NCI-H2107 treated with DMSO at 0.1 percent for 48 hours (cell line): ENCODE measurements at regions not wholly inside any gene's neighbourhood (a gene's known extent, or its start where the extent isn't known, plus 50 kb on each side); places are given as distances from the start of the nearest gene placed in this dataset.

Source experiments
- DNase-seq: peaks from one replicate; lab custom pipeline; 2025; ENCODE audit not compliant: unreplicated experiment; lab: John Stamatoyannopoulos, UW

DNA sequence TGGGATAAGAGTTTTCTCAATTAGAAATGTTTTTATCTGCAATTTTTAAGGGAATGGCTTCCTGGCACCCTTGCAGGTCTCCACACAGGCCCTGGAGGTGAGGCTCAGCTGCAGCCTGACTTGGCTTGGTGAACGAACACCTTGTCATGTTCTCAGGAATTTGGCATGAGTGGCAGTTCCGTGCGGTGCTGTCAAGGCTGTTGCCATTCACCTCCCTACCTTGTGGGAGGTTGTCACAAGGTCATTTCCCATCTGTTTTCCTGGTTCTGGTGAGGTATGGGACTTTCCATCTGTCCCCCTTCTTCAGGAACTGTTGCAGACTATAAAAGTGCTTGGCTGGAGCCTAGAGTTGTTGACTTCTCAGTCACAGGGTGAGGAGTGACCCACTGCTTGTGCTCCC lies 82.9 kb downstream of the ELOVL4 start:
- DNase-seq, result no peak

DNA sequence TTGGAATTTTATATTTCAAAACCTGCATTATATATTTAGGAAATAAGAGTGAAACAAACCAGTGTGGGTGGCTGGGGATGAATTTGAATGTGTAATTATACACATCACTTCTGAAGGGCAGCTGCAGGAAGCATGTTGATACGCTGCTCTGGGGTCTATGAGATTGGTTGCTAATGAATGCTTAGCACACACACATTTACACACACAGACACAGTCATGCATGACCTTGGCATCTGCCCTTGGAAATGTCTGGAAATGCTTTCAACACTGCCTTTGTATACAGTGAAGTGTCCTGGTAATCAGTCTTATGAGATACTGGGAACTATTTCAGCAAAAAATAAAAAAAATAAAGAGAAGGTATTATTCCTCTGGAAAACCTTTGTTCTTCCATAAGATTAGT lies 83.4 kb downstream of the ELOVL4 start:
- DNase-seq, result peak; percentile 43

DNA sequence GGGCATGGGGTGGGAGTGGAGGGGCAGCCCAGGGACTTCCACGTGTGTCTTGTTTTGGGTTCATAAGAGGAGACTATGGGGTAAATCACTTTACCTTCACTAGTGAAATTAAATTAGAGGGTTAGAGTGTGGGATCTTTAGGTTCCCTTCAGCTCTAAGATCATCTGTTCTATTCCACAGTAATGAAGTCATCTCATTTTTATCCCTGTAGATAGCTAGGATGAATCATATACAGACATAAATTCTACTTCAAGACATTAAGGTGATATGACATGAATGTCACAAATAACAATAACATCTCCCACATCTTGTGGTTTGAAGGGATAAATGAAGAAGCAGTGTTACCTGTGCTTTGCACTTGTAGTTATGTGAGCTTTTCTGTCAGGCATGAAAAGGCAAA lies 83.8 kb downstream of the ELOVL4 start:
- no peak for DNase-seq

DNA sequence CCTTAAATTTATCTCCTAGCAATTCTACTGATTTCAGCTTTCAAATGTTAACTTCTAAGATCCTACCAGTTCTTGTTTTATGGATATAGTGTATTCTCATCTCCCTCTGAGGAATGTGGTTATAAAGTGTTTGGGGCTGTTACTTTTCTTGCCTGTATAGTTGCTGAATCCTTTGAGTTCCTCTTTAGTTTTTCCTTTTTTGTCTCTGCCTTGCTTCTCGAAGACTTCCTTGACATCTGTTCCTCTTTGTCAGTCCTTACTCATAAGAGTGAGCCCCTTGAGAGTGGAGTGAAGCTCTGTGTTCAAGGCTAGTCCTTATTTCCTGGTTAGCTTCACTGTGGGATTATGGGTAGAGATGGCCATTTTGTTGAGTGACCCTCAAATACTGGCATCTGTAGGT lies 84.6 kb downstream of the ELOVL4 start:
- DNase-seq, result no peak

DNA sequence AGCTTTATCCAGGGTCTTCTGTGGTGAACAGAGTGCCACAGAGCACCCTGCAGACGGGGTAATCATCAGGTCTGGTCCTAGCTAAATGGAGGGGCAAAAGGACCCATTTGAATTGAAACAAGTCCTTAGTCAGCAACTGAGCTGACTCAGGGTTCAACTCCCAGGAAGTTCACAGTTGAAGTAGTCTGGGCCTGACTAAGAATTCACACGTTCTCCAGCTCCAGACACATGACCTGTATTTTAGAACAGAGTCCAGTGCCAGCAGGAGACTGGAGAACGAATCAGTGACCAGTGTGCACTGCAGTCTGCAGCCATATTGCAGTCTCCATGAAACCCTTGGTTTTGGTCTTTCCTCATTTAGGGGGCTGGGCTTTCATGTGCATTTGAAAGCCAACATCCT lies 85.2 kb downstream of the ELOVL4 start:
- no peak for DNase-seq

DNA sequence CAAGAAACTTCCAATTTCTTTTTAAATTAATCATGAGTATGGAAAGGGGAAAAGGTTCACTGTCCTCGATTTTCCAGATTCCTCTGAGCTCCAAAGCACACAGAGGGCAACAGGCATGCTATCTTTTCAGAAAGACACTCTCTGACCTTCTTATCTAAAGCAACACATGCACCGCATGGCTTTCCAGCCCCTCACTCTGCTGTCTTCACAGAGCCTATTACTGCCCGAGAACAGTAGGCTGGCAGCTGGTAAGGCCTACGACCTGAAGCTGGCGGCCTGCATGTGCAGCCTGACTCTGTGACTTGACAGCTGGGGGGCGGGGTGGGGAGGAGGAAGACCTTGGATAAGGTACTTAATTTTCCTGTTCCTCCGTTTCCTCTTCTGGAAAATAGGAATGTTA lies 86.3 kb downstream of the ELOVL4 start:
- no peak for DNase-seq

DNA sequence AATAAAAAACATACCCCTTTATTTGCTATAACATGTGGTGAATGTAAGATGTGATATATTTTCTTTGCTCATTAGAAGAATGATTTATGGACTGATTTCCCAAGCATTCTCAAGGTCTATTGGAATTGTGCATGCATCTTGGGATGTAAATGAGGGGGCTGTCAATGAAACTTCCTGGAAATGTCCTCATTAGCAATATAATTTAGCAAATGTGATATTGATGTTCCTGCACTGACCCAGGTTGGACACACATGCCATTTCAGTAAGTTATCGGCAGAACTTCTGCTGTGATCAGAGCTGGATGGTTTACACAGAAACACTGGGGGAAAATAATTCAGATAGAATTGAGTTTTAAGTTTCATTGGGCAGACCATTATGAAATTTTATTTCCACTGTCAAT lies 99.9 kb downstream of the ELOVL4 start:
- no peak for DNase-seq

DNA sequence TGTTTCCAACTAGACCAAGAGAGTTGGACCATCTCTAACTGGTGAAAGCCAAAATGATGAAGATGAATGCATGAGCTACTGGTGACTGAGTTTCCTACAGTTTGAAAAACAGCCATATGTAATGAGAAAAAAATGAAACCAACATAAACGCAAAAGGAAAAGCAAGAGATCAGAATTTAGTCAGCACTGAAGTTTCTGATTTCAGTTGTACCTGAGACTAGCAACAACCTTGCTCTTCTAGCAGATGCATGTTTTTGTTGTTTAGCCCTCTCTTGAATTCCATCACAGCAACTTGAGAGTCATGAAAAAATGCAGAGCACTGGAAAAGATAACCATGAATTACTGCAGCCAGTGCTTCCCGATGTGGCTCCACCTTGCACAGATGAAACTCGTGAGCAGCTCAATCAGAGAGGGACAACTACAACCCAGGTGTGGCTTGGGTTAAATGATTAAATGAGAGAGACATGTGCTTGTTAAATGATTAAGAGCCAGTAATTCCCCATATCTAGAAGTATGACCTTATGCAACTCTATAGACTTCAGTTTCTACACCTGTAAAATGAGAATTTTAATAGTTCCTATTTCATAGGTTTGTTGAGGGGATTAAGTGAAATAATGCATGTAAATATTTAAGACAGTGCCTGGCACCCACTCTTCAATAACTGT lies 104.8 kb downstream of the ELOVL4 start:
- no peak for DNase-seq

DNA sequence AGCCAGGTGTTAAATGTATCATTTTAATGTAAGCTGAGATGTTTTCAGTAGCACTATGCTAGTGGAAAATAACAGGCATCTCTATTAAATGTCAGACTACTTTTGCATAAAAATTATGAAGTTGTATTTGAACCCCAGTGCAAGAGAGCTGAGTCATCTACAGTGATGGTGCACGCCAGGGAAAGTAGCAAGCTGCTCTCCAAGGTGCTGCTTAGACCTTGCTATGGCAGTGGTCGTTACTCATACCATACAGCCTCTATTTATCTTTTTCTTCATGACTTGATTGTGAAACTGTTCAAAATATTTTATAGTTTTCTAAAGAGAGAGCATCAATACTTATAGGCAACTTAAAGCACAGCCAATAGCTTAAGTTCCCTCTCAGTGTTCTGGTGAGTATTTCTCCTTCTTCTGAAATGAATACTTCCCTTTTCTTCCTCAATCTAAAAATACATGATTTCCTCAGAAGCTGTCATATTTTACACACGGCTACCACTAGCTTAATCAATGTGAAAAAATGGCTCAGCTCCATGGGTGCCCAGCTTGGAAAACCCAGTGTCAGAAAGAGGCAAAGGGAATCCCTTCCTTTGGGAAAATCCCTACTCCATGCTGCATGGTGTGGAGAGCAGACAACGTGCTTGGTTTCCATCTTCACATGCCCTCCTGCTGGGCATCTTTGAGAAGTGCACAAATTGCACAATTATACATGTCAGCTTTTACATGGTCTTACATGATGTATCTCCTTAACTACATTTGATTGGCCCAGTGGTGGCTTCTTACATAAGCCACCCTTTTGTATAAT lies 105.6 kb downstream of the ELOVL4 start:
- DNase-seq, result no peak

DNA sequence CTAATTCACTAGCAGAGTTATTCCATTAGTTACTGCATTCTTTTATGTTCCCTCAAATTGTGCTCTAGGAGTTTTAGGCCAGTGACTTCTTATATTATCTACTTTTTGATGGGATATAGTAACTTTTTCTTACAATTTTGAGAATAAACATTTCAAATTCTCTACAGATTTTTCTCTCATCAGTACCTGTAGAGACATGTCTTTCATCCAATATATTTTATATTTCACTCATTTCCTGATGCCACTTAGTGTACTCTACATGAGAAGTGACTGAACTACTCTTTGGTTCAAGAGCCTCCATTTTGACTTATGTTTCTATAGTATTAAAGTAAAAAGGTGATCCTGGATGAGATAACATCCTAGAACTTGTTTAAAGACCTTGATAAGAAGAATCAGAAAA lies 108.5 kb downstream of the ELOVL4 start:
- no peak for DNase-seq

DNA sequence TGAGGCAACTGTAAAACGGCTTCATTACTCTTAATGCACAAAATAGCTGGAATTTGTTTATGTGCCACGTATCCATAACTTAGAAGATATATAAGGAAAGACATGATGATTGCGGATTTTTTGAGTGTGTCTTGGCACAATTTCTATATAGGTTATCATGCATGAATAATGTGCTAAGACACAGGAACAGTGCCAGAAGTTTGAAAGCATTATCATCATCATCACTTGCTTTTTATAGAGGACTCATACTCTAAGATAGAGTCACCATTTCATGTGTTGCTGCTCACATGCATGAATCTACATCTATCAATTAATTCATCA lies 113.4 kb downstream of the ELOVL4 start:
- no peak for DNase-seq

DNA sequence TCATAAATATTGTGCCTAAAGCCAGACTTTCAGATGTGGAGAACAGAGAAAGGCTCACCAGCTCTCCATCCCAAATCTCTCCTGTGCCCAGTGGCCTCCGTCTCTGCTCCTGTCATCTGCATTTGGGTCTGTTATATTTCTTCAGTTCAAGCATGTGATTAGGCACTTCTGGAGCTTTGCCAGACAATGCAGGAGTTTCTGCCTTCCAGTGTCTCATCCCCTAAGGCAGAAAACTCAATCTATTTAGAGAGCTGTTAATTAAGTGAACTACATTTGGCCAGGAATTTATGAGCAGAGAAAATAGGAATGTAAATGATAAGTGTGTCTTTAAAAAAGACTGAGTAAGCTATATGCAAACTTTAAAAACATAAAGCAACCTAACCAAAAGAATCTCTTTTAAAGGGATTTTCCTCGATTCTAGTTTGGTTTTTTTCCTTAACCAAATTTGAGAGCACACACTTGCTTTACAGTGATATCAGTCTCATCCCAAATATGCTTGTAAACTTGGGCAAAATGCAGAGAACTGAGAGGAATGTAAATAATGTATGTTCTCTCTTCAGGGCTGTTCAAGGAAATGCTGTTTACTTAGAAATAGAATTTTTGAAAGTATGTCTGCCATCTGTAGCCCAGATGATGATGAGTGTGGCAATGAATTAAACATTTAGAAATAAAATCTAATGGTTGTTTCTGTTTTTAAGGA lies 113.9 kb downstream of the ELOVL4 start:
- no peak for DNase-seq

DNA sequence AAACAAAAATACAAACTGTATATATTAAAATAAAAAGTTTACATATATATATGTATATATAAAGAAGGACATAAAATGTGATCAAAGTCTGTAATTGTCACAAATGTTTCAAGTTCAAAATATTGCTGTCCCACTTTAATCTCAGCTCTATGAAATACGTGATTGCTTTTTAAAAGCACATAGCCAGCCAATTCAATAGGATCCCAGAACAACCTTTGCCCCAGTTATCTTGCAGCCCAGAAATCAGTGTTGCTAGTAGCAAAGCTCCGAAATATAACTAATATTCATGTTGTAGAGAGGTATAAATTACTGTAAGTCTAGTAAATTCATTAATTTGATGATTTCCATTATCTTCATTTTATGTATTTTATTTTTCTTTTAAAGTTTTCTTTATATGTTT lies 114.6 kb downstream of the ELOVL4 start:
- no peak for DNase-seq

DNA sequence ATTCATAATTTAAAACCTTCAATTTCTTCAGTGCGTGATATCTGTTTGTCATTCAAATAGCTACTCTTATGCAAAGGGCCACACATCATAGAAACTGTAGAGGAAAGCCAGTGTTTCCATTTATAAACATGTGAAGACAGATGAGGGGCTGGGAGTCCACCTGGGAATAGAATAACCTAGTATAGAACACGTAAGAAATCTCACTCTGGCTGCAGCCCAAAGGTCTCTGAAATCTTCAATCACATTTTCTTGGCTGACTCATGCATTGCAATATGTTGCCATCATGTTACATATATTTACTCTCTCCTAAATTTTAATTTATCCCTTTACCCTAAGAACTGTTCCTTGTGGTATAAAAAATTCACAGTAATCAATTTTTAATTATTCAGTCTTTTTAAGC lies 123.2 kb downstream of the ELOVL4 start:
- DNase-seq, result no peak

DNA sequence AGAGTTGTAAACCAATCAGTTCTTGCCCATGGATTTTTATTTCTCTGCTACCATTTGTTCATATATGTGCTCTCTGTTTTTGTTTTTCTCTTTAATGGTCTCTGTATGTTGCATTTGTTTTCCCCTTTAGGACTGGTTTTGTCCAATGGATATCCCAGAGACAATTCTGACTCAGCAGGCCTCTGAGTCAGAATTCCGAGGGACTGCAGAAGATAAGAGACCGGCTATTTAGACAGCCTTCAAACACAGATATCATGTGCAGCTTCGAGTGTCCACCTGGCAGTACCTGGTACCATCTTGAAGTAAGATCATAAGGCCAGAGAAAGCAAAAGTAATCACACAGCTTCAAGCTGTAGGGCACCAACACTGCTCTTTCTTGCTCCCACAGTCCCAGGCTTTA lies 125.5 kb downstream of the ELOVL4 start:
- DNase-seq, result no peak

DNA sequence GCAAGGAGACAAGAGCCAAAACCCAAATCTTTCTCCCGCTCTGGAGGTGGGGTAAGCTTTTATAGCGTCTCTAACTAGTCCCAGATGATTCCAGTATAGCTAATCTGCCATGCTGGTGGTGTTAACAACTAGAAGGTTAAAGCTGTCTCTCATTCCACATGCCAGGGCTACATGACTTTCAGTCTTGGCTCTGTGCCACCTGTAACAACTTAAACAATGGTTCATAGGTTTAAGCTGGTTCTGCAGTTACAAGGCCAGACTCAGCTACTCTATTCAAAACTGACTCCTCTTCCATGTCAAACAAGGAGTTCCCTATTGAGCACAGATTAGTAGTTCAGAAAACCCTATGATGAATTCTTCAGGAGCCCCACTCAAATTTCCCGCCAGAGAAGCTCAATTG lies 128.9 kb downstream of the ELOVL4 start:
- no peak for DNase-seq

DNA sequence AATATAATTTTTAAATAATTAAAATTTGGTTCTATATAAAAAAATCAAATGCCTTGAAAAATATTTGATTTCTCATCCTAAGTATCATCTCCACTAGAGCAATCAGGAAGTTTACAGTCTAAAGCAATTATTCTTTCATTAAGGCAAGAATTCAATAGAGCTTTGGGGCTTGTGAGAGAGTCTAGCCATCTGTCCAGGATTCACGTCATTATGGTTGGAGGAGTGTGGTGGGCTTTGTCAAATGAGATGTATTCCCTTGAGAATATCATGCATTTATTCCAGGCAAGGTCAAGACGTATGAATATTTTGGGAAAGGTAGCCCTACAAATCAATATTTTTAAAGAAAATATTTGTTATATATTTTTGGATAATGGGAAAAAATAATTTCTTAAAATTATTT lies 132.4 kb downstream of the ELOVL4 start:
- DNase-seq, result no peak

DNA sequence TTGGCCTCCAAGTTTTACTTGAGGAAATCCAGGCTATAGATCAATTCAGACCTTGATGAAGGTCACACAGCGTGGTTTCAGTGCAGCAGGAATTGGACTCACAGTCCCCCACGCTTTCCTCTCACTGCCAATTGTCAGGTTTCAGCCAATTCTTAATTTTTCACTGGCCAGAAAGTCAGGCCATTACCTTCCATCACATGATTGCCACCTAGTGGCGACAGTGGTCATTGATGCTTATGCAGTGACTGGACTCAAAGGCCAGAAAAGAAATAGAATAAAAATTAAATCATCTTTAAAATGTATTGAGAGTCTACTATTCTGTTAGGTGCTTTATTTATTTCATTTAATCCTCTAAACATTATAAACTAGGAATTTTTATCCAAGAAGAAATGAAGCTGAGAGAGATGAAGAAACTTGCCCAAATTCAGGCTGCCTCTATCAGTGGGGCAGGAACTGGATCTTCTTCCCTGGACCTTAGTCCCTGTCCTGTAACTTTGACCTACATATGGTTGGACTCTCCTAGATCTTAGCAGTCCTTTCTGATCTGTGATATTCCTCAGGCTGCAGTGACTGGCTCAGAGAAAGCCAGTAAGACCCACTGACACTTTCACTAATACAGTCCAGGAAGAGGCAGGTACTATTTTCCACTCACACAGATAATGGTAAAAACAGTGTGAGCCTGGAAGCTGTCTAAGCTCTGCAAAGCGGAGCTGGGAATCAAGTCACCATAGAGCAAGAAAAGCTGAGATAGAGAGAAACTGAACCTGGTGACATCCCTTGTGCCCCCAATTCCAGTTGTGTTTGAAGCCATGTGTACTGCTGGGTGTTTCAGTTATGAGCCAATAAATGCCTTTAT lies 133.3 kb downstream of the ELOVL4 start:
- DNase-seq, result peak; percentile 36

DNA sequence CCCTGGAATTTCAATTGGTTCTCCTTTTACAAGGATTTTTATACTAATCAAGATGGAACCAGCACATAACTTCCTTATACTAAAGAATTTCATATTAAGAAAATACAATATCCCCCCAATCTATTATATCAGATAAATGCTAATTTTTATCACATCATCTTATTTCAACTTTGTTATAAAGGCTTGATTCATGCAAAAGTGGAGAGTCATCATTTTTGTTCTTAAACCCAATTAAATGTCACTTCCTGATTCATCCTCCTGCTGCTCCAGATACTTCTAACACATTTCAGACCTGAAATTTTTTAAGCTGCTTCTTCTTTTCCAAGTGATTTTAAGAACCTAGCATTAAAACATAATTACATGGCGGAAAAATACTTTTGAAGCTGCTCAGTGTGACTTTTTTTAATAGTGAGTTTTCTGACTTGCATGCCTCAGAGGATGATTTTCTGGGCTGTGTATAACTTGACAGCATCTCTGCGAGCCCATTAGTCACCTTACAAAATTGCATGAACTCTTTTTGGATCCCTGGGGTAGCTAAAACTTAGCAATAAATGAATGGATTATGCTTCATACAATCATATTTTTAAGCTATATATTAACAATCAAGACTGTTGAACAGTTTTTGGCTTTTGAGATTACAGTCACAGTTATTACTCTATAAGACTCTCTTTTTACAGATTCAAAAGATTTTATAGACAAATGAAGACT lies 134.1 kb downstream of the ELOVL4 start:
- peak; percentile 42 for DNase-seq

DNA sequence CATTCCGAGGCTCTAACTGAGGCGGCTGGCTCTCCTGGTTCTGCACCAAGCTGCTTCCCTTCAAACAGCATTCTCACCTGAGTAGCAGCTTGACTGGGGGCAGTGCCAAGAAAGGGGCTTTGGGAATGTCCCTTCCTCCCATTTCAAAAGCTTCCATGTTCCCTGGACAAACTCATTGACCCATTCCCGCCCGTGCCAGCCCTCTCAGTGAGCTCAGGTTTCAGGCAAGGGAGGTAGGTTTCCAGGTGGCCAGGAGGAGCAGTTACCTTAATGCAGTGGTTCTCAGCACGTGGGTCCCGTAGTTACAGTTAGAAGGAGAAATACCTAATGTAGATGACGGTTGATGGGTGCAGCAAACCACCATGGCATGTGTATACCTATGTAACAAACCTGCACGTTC lies 135.2 kb downstream of the ELOVL4 start:
- peak; percentile 91 for DNase-seq

DNA sequence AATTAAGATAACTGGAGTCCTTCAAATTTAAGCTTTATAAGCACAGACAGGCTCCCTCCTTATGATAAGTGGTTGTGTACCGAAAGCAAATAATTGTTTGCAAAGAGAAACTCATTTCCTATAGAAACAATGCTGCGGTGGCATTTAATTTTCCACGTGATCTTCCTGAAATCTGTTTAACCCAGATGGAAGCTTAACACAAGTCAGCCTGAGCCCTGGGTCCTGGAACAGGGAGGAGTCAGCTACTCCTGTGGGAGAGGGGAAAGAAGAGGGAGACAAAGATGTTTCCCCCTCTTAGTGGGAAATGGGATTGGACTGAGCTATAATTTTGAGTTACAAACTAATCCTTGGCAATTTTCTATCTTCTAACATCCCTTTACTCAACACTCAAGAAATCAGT lies 136.5 kb downstream of the ELOVL4 start:
- DNase-seq, result peak; percentile 73
